A673 (cell line): ENCODE measurements at regions not wholly inside any gene's neighbourhood (a gene's known extent, or its start where the extent isn't known, plus 50 kb on each side); places are given as distances from the start of the nearest gene placed in this dataset.

ENCODE experiments used
- BruUV-seq: library from RNA; stranded (reverse); fragments of 400-500 nt; replicated peaks from 2 replicates; lab custom pipeline; 2021; lab: Mats Ljungman, UMichigan
- CTCF ChIA-PET: fragments of 300-600 bp; sonication (Branson Sonifier 250); formaldehyde crosslinking; loops from one replicate; lab custom pipeline; 2022; ENCODE audit warnings: antibody characterized with exemption; lab: Charles Lee
- POLR2A ChIA-PET: fragments of 300-600 bp; sonication (Branson Sonifier 250); formaldehyde crosslinking; loops from one replicate; lab custom pipeline; 2022; ENCODE audit warnings: antibody characterized with exemption; ENCODE audit not compliant: low non-redundant PET; lab: Charles Lee
- DNase-seq: peaks from one replicate; pipeline ENCODE4 v3.0.0-alpha.2; 2015; ENCODE audit warnings: low spot score
- H3K27ac ChIP-seq: fragments of 200-600 bp; sonication (generic); 2 replicates; pipeline ENCODE4 v1.5.1; 2016; ENCODE audit warnings: mixed run types, low read depth, mild to moderate bottlenecking, mixed read lengths, antibody characterized with exemption, low read length; ENCODE audit not compliant: poor library complexity, severe bottlenecking
- H3K27me3 ChIP-seq: fragments of 200-600 bp; sonication (generic); replicated peaks from 2 replicates; pipeline ENCODE4 v1.6.1; 2017; ENCODE audit warnings: mixed run types, low read depth, mild to moderate bottlenecking, mixed read lengths, antibody characterized with exemption, low read length; ENCODE audit not compliant: insufficient read depth, poor library complexity
- H3K36me3 ChIP-seq: fragments of 200-600 bp; sonication (generic); 2 replicates; pipeline ENCODE4 v1.6.1; 2016; ENCODE audit warnings: mixed run types, mild to moderate bottlenecking, mixed read lengths, antibody characterized with exemption, low read length; ENCODE audit not compliant: insufficient read depth, poor library complexity, severe bottlenecking
- H3K4me1 ChIP-seq: fragments of 200-600 bp; sonication (generic); 2 replicates; pipeline ENCODE4 v1.6.1; 2017; ENCODE audit warnings: mixed run types, mild to moderate bottlenecking, mixed read lengths, antibody characterized with exemption, low read length; ENCODE audit not compliant: insufficient read depth, poor library complexity, severe bottlenecking
- H3K4me3 ChIP-seq: fragments of 200-600 bp; sonication (generic); 2 replicates; pipeline ENCODE4 v1.5.1; 2016; ENCODE audit warnings: low read depth, mixed run types, mild to moderate bottlenecking, mixed read lengths, low read length; ENCODE audit not compliant: poor library complexity, severe bottlenecking
- H3K9me3 ChIP-seq: fragments of 200-600 bp; sonication (generic); 2 replicates; pipeline ENCODE4 v1.6.1; 2016; ENCODE audit warnings: mixed run types, low read depth, mild to moderate bottlenecking, mixed read lengths, antibody characterized with exemption, low read length; ENCODE audit not compliant: poor library complexity, severe bottlenecking
- EZH2 ChIP-seq: fragments of 200-600 bp; sonication (generic); IDR thresholded peaks from 2 replicates; pipeline ENCODE4 v1.6.1; 2017; ENCODE audit warnings: borderline replicate concordance, low read depth, mild to moderate bottlenecking, mixed read lengths, antibody characterized with exemption, low read length; ENCODE audit not compliant: poor library complexity, severe bottlenecking
- intact Hi-C: fragments of 100-400 bp; cut with micrococcal nuclease; formaldehyde crosslinking; loops from one replicate; pipeline ENCODE4 v1.10.0; 2022; ENCODE audit not compliant: unreplicated experiment
- TF ChIP-seq, protein P1 (sequence below): fragments of 300-800, 200-600 bp; sonication (generic); conservative IDR thresholded peaks from 2 replicates; pipeline ENCODE4 v1.5.1; 2017; ENCODE audit warnings: low read depth, mild to moderate bottlenecking, antibody characterized with exemption, low read length, moderate library complexity, mixed read lengths

DNA sequence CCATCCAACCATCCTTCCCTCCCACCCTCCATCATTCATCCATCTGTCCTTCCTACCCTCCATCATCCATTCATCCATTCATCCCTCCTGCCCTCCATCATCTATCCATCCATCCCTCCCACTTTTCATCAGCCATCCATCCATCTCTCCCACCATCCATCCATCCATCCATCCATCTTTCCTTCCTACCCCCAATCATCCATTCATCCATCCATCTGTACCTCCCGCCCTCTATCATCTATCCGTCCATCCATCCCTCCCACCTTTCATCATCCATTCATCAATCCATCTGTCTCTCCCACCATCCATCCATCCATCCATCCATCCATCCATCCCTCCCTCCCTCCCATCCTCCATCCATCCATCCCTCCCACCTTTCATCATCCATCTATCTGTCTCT is 968.8 kb downstream of the BRD1 start:
- TF ChIP-seq EZH2, result no peak
- TF ChIP-seq, protein P1, sequence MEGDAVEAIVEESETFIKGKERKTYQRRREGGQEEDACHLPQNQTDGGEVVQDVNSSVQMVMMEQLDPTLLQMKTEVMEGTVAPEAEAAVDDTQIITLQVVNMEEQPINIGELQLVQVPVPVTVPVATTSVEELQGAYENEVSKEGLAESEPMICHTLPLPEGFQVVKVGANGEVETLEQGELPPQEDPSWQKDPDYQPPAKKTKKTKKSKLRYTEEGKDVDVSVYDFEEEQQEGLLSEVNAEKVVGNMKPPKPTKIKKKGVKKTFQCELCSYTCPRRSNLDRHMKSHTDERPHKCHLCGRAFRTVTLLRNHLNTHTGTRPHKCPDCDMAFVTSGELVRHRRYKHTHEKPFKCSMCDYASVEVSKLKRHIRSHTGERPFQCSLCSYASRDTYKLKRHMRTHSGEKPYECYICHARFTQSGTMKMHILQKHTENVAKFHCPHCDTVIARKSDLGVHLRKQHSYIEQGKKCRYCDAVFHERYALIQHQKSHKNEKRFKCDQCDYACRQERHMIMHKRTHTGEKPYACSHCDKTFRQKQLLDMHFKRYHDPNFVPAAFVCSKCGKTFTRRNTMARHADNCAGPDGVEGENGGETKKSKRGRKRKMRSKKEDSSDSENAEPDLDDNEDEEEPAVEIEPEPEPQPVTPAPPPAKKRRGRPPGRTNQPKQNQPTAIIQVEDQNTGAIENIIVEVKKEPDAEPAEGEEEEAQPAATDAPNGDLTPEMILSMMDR, result no peak
- Histone ChIP-seq H3K27me3 (no peaks in the 10 kb centered on the region), H3K36me3 (no peaks in the 10 kb centered on the region), H3K27ac (no peak overlapping the region), H3K4me3 (no peak overlapping the region), H3K9me3 (no peaks in the 10 kb centered on the region), H3K4me1 (no peaks in the 10 kb centered on the region)
- POLR2A ChIA-PET, result no interaction called here
- CTCF ChIA-PET, result no interaction called here
- BruUV-seq, result no TSS peak
- intact Hi-C loops, result no loop called here
- no peak for DNase-seq

DNA sequence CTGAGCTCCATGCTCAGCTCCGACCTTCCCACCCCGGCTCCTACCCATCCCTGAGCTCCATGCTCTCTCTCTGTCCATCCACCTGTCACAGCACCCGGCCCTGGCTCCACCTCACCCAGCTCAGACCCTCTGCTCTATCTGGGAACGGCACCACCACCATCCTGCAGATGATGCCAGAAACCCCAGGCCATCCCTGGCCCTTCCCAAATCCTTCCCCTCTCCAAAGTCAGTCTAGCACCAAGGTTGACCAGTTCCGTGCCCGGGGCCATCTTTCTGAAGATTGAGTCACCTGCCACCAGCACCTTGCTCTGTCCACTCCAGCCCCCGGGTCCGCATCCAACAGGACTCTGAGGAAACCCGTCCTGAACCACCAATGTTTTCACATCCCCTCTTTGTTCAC is 969.6 kb downstream of the BRD1 start:
- no TSS peak for BruUV-seq
- POLR2A ChIA-PET, result no interaction called here
- no peak for DNase-seq

DNA sequence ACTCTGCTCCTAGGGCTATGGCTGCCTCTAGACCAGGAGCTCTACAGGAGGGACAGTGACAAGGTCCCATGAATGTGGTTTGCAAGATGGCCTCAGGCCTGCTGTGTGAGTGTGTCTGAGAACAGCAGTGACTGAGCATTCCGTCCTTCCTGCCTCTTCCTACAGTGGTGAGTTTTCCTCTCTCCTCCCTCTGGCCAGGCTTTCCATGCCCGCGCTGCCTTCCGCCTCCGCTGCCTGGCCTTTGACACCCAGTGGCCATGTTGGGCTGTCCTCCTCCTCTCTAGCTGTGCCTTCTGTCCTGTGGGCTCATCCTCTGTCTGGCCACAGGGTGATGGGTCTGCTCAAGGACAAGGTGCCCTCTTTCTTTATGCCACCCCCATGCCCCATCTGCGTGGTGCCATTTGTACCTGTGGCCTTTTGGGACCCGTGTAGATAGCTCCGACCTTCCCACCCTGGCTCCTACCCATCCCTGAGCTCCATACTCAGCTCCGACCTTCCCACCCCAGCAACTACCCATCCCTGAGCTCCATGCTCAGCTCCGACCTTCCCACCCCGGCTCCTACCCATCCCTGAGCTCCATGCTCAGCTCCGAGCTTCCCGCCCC is 970.4 kb downstream of the BRD1 start:
- Histone ChIP-seq H3K27me3 (no peaks in the 10 kb centered on the region), H3K9me3 (no peaks in the 10 kb centered on the region), H3K4me1 (no peaks in the 10 kb centered on the region), H3K36me3 (no peaks in the 10 kb centered on the region), H3K4me3 (no peak overlapping the region), H3K27ac (no peak overlapping the region)
- BruUV-seq, result no TSS peak
- TF ChIP-seq EZH2, result no peak
- TF ChIP-seq, protein P1, result no peak
- POLR2A ChIA-PET, result no interaction called here
- CTCF ChIA-PET, result no interaction called here
- no peak for DNase-seq
- intact Hi-C loops, result no loop called here

More for the DNA sequence above, 969.6 kb downstream of the BRD1 start:
- H3K4me1 ChIP-seq, result no peaks in the 10 kb centered on the region
- no peak overlapping the region for H3K27ac ChIP-seq
- CTCF ChIA-PET, result no interaction called here
- no peak overlapping the region for H3K4me3 ChIP-seq
- no peak for TF ChIP-seq EZH2
- TF ChIP-seq, protein P1, result no peak
- H3K36me3 ChIP-seq, result no peaks in the 10 kb centered on the region
- intact Hi-C loops, result no loop called here
- no peaks in the 10 kb centered on the region for H3K27me3 ChIP-seq
- no peaks in the 10 kb centered on the region for H3K9me3 ChIP-seq
